Kidney (tissue), 13 donors: ENCODE measurements at regions not wholly inside any gene's neighbourhood (a gene's known extent, or its start where the extent isn't known, plus 50 kb on each side); places are given as distances from the start of the nearest gene placed in this dataset.

ENCODE experiments used
- DNase-seq, 5 donors: peaks; one replicate each; pipeline ENCODE4 v3.0.0-alpha.2; 2013 to 2020
- FAIRE-seq: peaks from 2 replicates; lab custom pipeline; 2012; peaks lifted over from hg19 to GRCh38; lab: Jason Lieb, UNC
- H3K27ac ChIP-seq, 2 donors: one replicate each; pipeline ENCODE4 v1.7.0; 2013; ENCODE audit warnings: low read depth in 2 of 2, low read length in 2 of 2, inconsistent platforms in 1 of 2
- H3K27me3 ChIP-seq: one replicate; pipeline ENCODE4 v1.7.1; 2013; ENCODE audit warnings: low read length, inconsistent platforms; ENCODE audit not compliant: control insufficient read depth, insufficient read depth
- H3K36me3 ChIP-seq, 3 donors: one replicate each; pipeline versions ENCODE4 v1.7.0 to v1.7.1; 2013; ENCODE audit warnings: low read length in 3 of 3, control low read depth in 1 of 3, inconsistent platforms in 1 of 3; ENCODE audit not compliant: insufficient read depth in 3 of 3, control insufficient read depth in 2 of 3
- H3K4me1 ChIP-seq, 3 donors: one replicate each; pipeline versions ENCODE4 v1.7.0 to v1.7.1; 2013; ENCODE audit warnings: low read length in 3 of 3, inconsistent platforms in 1 of 3, low read depth in 1 of 3; ENCODE audit not compliant: control insufficient read depth in 2 of 3, insufficient read depth in 2 of 3
- H3K4me3 ChIP-seq, 3 donors: one replicate each; pipeline versions ENCODE4 v1.7.0 to v1.8.1; 2013; ENCODE audit warnings: low read length in 3 of 3, control low read depth in 1 of 3, inconsistent platforms in 1 of 3
- H3K9ac ChIP-seq, 3 donors: one replicate each; pipeline versions ENCODE4 v1.7.0 to v1.7.1; 2013; ENCODE audit warnings: low read length in 3 of 3, control low read depth in 1 of 3, inconsistent platforms in 1 of 3
- H3K9me3 ChIP-seq, 3 donors: one replicate each; pipeline versions ENCODE4 v1.7.0 to v1.7.1; 2013; ENCODE audit warnings: low read length in 3 of 3, control low read depth in 1 of 3, inconsistent platforms in 1 of 3; ENCODE audit not compliant: control insufficient read depth in 2 of 3, insufficient read depth in 1 of 3
- CTCF ChIP-seq: IDR thresholded peaks from 3 replicates; pipeline ENCODE4 v1.5.1; 2012; ENCODE audit warnings: mild to moderate bottlenecking, moderate library complexity, borderline replicate concordance; ENCODE audit not compliant: insufficient read depth; ENCODE audit errors: extremely low read depth
- intact Hi-C: fragments of 100-400 bp; cut with DNase I; formaldehyde crosslinking; loops from one replicate; pipeline ENCODE4 v1.11.1; 2022
- donor health status: control.
- donor health status: control.
- donor health status: control.
- donor health status: control.
- donor health status: control.
- donor health status: DM: yes; HTN: yes; CAD: no.
- donor health status: Normal renal cell carcinoma (clear cell type).

GRCh38 chr18:78416853-78417252 is 562.8 kb upstream of the SALL3 start:
- no peak for FAIRE-seq
- H3K36me3 ChIP-seq, result no peaks in the 10 kb centered on the region
- no peaks in the 10 kb centered on the region for H3K4me1 ChIP-seq
- no peak overlapping the region for H3K4me3 ChIP-seq
- TF ChIP-seq CTCF, result no peak
- intact Hi-C loops, result no loop called here
- H3K9me3 ChIP-seq, result no peaks in the 10 kb centered on the region
- no peak for DNase-seq
- no peaks in the 10 kb centered on the region for H3K27me3 ChIP-seq
- H3K27ac ChIP-seq, result no peak overlapping the region
- no peak overlapping the region for H3K9ac ChIP-seq

- no peak for FAIRE-seq
- Histone ChIP-seq H3K27me3 (no peaks in the 10 kb centered on the region), H3K27ac (no peak overlapping the region), H3K36me3 (no peaks in the 10 kb centered on the region), H3K4me1 (no peaks in the 10 kb centered on the region), H3K9ac (no peak overlapping the region), H3K4me3 (no peak overlapping the region), H3K9me3 (no peaks in the 10 kb centered on the region)
- no peak for DNase-seq
- no peak for TF ChIP-seq CTCF
- intact Hi-C loops, result no loop called here
Measured at GRCh38 chr18:78418379-78418778, 561.2 kb upstream of the SALL3 start.

GRCh38 chr18:78419171-78419570 is 560.4 kb upstream of the SALL3 start:
- TF ChIP-seq CTCF, result no peak
- Histone ChIP-seq H3K27me3 (no peaks in the 10 kb centered on the region), H3K36me3 (no peaks in the 10 kb centered on the region), H3K27ac (no peak overlapping the region), H3K4me3 (no peak overlapping the region), H3K9ac (no peak overlapping the region), H3K4me1 (no peaks in the 10 kb centered on the region), H3K9me3 (no peaks in the 10 kb centered on the region)
- FAIRE-seq (no peak), DNase-seq (no peak)
- intact Hi-C loops, result no loop called here

- TF ChIP-seq CTCF, result no peak
Measured at GRCh38 chr18:78420116-78420515, 559.5 kb upstream of the SALL3 start.

More at GRCh38 chr18:78420116-78420515, 559.5 kb upstream of the SALL3 start:
- DNase-seq, result no peak
- intact Hi-C loops, result no loop called here
- Histone ChIP-seq H3K36me3 (no peaks in the 10 kb centered on the region), H3K9me3 (no peaks in the 10 kb centered on the region), H3K4me1 (no peaks in the 10 kb centered on the region), H3K4me3 (no peak overlapping the region), H3K27me3 (no peaks in the 10 kb centered on the region), H3K9ac (no peak overlapping the region), H3K27ac (no peak overlapping the region)
- no peak for FAIRE-seq
